ENCODE measurements at regions not wholly inside any gene's neighbourhood (a gene's known extent, or its start where the extent isn't known, plus 50 kb on each side); places are given as distances from the start of the nearest gene placed in this dataset.

DNA sequence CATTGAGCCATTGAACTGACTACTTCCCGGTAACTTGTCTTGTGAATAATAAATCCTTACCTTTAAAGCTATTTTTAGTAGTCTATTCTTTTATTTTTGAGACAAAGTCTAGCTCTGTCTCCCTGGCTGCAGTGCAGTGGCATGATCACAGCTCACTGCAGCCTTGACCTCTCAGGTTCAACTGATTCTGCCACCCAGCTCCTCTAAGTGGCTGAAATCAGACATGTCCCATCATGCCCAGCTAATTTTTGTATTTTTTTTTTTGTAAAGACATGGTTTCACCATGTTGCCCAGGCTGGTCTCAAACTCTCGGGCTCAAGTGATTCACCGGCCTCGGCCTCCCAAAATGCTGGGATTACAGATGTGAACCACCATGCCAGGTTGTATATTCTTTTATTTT, 59.3 kb upstream of the PTGS2 start:
- peak overlapping the region; percentile 28; the same call in 1 of the 2 replicates for H3K27ac ChIP-seq (ENCODE audit: control insufficient read depth, insufficient read depth)
- H3K4me2 ChIP-seq (ENCODE audit: control insufficient read depth, insufficient read depth): no peak overlapping the region
- DNase-seq (ENCODE audit: low read depth, low spot score) (no peak), ATAC-seq (peak; percentile 57), FAIRE-seq (no peak)
- TF ChIP-seq KAT2A (conservative IDR thresholded peaks at IDR 0.05; ENCODE audit: control insufficient read depth, low read depth, low read length) (no peak), ZBTB40 (IDR thresholded peaks at IDR 0.05; ENCODE audit: borderline replicate concordance) (no peak), ZNF687 (IDR thresholded peaks at IDR 0.05) (no peak), MEF2A (IDR thresholded peaks at IDR 0.05; ENCODE audit: insufficient read depth, low read depth, low read length) (no peak), ZNF592 (IDR thresholded peaks at IDR 0.05) (no peak)
- no peaks in the 10 kb centered on the region for H3K36me3 ChIP-seq (ENCODE audit: control insufficient read depth in 2 of 2, insufficient read depth in 2 of 2, low read length in 1 of 2)
- CTCF ChIA-PET: interaction anchor here (0.8 to 2.2 kb wide), 3 partner anchors 16 to 257 kb away, joined by 3 to 11 read pairs (median 4); no protein-coding TSS in a partner anchor
- POLR2A ChIA-PET: interaction anchor here (0.5 kb wide), 1 partner anchor 80 kb away, joined by 3 read pairs; no protein-coding TSS in a partner anchor
- H3K79me2 ChIP-seq (ENCODE audit: control insufficient read depth, insufficient read depth, low read length): no peaks in the 10 kb centered on the region
- no peaks in the 10 kb centered on the region for H3K27me3 ChIP-seq (replicated peaks in 1 of 2; ENCODE audit: control insufficient read depth in 2 of 2, insufficient read depth in 2 of 2, low read length in 1 of 2)
- H3K4me3 ChIP-seq: no peak overlapping the region
- SMC1A ChIA-PET (ENCODE audit: uncharacterized antibody, unreplicated experiment): interaction anchor here (1.0 to 1.2 kb wide), 4 partner anchors 16 to 55 kb away, joined by 3 to 4 read pairs (median 4); no protein-coding TSS in a partner anchor
- no TSS peak for BruUV-seq (replicated peaks)
- RAD21 ChIA-PET (ENCODE audit: unreplicated experiment): no interaction called here
- intact Hi-C loops (cut with micrococcal nuclease; ENCODE audit: unreplicated experiment) (no loop called here), in situ Hi-C loops (cut with MboI) (no loop called here)
- no peak overlapping the region for H3K9ac ChIP-seq (ENCODE audit: control insufficient read depth, insufficient read depth, low read length)
- H4K20me1 ChIP-seq (ENCODE audit: control insufficient read depth, insufficient read depth): no peaks in the 10 kb centered on the region
- no peaks in the 10 kb centered on the region for H3K9me3 ChIP-seq (replicated peaks; ENCODE audit: control insufficient read depth, insufficient read depth, low read length)
- 66% methylated on average over 4 of the region's 4 CpGs for WGBS (ENCODE audit: insufficient coverage, insufficient replicate concordance, low lambda C conversion rate, missing lambda C conversion rate)
- H2AFZ ChIP-seq (ENCODE audit: control insufficient read depth, low read depth, low read length): no peak overlapping the region
- peaks cover 8% of the 10 kb centered on the region; the same call in 1 of the 2 replicates for H3K4me1 ChIP-seq (ENCODE audit: control insufficient read depth, insufficient read depth, low read length)
